HL-60 (cell line): ENCODE measurements at regions not wholly inside any gene's neighbourhood (a gene's known extent, or its start where the extent isn't known, plus 50 kb on each side); places are given as distances from the start of the nearest gene placed in this dataset.

Experiments used
- DNase-seq, 2 experiments: peaks; one replicate each; pipeline ENCODE4 v3.0.0-alpha.2; 2010 to 2020; ENCODE audit warnings: low read depth in 1 of 2, low spot score in 1 of 2
- H3K27ac ChIP-seq: fragments of 250-450 bp; sonication (Bioruptor Pico); replicated peaks from 2 replicates; pipeline ENCODE4 v1.5.1; 2020; ENCODE audit warnings: mild to moderate bottlenecking, moderate library complexity
- H3K27me3 ChIP-seq: fragments of 250-450 bp; sonication (Bioruptor Pico); 2 replicates; pipeline ENCODE4 v1.5.1; 2021; ENCODE audit warnings: mild to moderate bottlenecking, moderate library complexity; ENCODE audit not compliant: insufficient read depth, poor library complexity, severe bottlenecking
- H3K4me3 ChIP-seq: replicated peaks from 2 replicates; pipeline ENCODE4 v1.5.1; 2011; ENCODE audit warnings: mild to moderate bottlenecking, control low read depth, low read length; ENCODE audit not compliant: insufficient read depth
- GABPA ChIP-seq: IDR thresholded peaks from 2 replicates; pipeline ENCODE4 v1.6.1; 2012; ENCODE audit warnings: low read depth
- POLR2AphosphoS5 ChIP-seq: IDR thresholded peaks from 2 replicates; pipeline ENCODE4 v1.6.1; 2012; ENCODE audit warnings: low read depth
- SPI1 ChIP-seq: IDR thresholded peaks from 2 replicates; pipeline ENCODE4 v1.6.1; 2012; ENCODE audit warnings: low read depth, mild to moderate bottlenecking, borderline replicate concordance
- TF ChIP-seq, protein P1 (sequence below): IDR thresholded peaks from one replicate; pipeline ENCODE4 v1.5.1; 2011; ENCODE audit warnings: low read length, control low read depth, inconsistent platforms; ENCODE audit not compliant: insufficient read depth
- TF ChIP-seq, protein P2 (sequence below): IDR thresholded peaks from 2 replicates; pipeline ENCODE4 v1.6.1; 2012; ENCODE audit warnings: low read depth; ENCODE audit not compliant: insufficient replicate concordance

DNA sequence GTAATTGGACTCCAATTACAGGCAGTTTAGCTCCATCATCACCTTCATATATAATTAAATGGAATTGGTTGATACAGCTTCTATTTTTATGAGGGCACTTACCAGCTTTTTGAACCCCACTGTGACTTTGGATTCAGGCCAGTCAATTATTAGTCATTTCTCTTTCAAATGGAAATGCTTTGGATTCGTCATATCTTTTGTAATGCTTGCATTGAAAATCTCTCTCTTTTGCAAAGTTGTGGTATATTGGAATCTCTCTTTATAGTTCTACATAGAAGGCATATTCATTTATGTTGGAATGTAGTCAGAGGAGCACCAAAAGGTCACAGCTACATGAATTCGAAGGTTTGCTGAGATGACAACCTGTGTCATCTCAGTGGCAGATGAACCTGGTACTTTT lies 1074.3 kb upstream of the SLC10A2 start:
- Histone ChIP-seq H3K27me3 (no peaks in the 10 kb centered on the region), H3K27ac (no peak overlapping the region), H3K4me3 (no peak overlapping the region)
- no peak for DNase-seq
- TF ChIP-seq SPI1: no peak
- no peak for TF ChIP-seq GABPA
- no peak for TF ChIP-seq POLR2AphosphoS5
- TF ChIP-seq, protein P1, sequence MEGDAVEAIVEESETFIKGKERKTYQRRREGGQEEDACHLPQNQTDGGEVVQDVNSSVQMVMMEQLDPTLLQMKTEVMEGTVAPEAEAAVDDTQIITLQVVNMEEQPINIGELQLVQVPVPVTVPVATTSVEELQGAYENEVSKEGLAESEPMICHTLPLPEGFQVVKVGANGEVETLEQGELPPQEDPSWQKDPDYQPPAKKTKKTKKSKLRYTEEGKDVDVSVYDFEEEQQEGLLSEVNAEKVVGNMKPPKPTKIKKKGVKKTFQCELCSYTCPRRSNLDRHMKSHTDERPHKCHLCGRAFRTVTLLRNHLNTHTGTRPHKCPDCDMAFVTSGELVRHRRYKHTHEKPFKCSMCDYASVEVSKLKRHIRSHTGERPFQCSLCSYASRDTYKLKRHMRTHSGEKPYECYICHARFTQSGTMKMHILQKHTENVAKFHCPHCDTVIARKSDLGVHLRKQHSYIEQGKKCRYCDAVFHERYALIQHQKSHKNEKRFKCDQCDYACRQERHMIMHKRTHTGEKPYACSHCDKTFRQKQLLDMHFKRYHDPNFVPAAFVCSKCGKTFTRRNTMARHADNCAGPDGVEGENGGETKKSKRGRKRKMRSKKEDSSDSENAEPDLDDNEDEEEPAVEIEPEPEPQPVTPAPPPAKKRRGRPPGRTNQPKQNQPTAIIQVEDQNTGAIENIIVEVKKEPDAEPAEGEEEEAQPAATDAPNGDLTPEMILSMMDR: no peak
- TF ChIP-seq, protein P2, sequence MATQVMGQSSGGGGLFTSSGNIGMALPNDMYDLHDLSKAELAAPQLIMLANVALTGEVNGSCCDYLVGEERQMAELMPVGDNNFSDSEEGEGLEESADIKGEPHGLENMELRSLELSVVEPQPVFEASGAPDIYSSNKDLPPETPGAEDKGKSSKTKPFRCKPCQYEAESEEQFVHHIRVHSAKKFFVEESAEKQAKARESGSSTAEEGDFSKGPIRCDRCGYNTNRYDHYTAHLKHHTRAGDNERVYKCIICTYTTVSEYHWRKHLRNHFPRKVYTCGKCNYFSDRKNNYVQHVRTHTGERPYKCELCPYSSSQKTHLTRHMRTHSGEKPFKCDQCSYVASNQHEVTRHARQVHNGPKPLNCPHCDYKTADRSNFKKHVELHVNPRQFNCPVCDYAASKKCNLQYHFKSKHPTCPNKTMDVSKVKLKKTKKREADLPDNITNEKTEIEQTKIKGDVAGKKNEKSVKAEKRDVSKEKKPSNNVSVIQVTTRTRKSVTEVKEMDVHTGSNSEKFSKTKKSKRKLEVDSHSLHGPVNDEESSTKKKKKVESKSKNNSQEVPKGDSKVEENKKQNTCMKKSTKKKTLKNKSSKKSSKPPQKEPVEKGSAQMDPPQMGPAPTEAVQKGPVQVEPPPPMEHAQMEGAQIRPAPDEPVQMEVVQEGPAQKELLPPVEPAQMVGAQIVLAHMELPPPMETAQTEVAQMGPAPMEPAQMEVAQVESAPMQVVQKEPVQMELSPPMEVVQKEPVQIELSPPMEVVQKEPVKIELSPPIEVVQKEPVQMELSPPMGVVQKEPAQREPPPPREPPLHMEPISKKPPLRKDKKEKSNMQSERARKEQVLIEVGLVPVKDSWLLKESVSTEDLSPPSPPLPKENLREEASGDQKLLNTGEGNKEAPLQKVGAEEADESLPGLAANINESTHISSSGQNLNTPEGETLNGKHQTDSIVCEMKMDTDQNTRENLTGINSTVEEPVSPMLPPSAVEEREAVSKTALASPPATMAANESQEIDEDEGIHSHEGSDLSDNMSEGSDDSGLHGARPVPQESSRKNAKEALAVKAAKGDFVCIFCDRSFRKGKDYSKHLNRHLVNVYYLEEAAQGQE: no peak

DNA sequence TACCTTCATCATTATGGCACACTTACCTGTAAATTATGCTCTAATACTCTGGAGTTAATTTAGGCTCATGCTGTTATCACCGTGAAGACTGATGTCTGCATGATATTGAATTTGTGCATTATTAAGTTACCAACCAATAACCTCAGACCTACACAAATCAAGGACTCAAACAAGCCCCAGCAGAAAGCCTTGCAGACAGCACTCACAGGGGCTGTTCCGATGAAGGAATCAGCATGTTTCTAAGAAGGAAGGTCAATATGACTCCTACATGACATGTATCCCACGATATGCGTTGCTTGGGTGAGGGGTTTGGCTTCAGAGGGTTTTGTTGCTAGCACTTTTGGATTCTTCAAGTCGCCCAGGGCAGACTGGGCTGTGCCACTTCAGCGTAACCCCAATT lies 1071.2 kb upstream of the SLC10A2 start:
- Histone ChIP-seq H3K4me3 (no peak overlapping the region), H3K27me3 (no peaks in the 10 kb centered on the region), H3K27ac (no peak overlapping the region)
- DNase-seq: no peak
- no peak for TF ChIP-seq SPI1
- TF ChIP-seq POLR2AphosphoS5: no peak
- TF ChIP-seq, protein P1: no peak
- TF ChIP-seq, protein P2: no peak
- no peak for TF ChIP-seq GABPA

DNA sequence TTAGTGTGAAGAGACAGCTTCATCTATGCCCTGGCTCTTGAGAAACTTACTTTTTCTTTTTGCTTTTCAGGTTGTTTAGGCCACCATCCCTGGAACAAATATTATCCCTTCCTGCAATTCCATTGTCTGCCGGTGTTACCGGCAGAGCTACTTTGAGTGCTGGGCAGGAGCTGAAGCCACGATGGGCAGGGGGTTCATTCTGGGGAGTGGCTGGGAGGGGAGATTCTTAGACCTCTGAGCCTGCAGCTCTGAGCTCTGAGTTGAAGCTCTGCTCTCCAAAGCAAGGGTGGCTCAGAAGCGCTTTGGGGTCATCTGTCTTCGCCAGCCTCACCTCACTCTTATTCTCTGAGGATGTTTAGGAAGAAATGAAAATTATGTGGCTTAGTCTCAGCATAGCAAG lies 1066.6 kb upstream of the SLC10A2 start:
- DNase-seq: no peak
- H3K4me3 ChIP-seq: no peak overlapping the region
- no peaks in the 10 kb centered on the region for H3K27me3 ChIP-seq
- TF ChIP-seq, protein P1: no peak
- TF ChIP-seq SPI1 (no peak), GABPA (no peak), POLR2AphosphoS5 (no peak)
- TF ChIP-seq, protein P2: no peak
- H3K27ac ChIP-seq: no peak overlapping the region
